ENCODE measurements at regions not wholly inside any gene's neighbourhood (a gene's known extent, or its start where the extent isn't known, plus 50 kb on each side); places are given as distances from the start of the nearest gene placed in this dataset.

GRCh38 chr16:31700200-31700529 is 172.5 kb downstream of the AHSP start:
- ATAC-seq (no peak), DNase-seq (no peak)
- intact Hi-C loops (cut with DNase I, micrococcal nuclease), result no loop called here

GRCh38 chr16:31700530-31701388 is 172.8 kb upstream of the ZNF267 start:
- DNase-seq (peak; percentile 93 to 97), ATAC-seq (peak; percentile 98)
- intact Hi-C loops (cut with DNase I, micrococcal nuclease), result no loop called here

- DNase-seq, result no peak
- no peak for ATAC-seq
- intact Hi-C loops (cut with DNase I, micrococcal nuclease), result no loop called here
These were observed 171.9 kb upstream of the ZNF267 start for GRCh38 chr16:31701734-31702133.

GRCh38 chr16:31702796-31703195 is 170.8 kb upstream of the ZNF267 start:
- no peak for DNase-seq
- intact Hi-C loops (cut with DNase I, micrococcal nuclease), result no loop called here
- no peak for ATAC-seq

GRCh38 chr16:31703526-31704128 is 170.0 kb upstream of the ZNF267 start:
- ATAC-seq (no peak), DNase-seq (no peak)
- intact Hi-C loops (cut with DNase I, micrococcal nuclease), result no loop called here

GRCh38 chr16:31704138-31704537 is 169.5 kb upstream of the ZNF267 start:
- intact Hi-C loops (cut with DNase I, micrococcal nuclease), result no loop called here
- ATAC-seq (no peak), DNase-seq (no peak)

GRCh38 chr16:31705371-31705770 is 168.2 kb upstream of the ZNF267 start:
- ATAC-seq (no peak), DNase-seq (no peak)
- intact Hi-C loops (cut with DNase I, micrococcal nuclease), result no loop called here

GRCh38 chr16:31706318-31706717 is 167.3 kb upstream of the ZNF267 start:
- ATAC-seq, result no peak
- intact Hi-C loops (cut with DNase I, micrococcal nuclease), result no loop called here

GRCh38 chr16:31706925-31707324 is 166.7 kb upstream of the ZNF267 start:
- DNase-seq (no peak), ATAC-seq (no peak)
- intact Hi-C loops (cut with DNase I, micrococcal nuclease), result no loop called here

More at GRCh38 chr16:31706318-31706717, 167.3 kb upstream of the ZNF267 start:
- no peak for DNase-seq

GRCh38 chr16:31707743-31708335 is 165.8 kb upstream of the ZNF267 start:
- ATAC-seq, result no peak
- intact Hi-C loops (cut with DNase I, micrococcal nuclease), result no loop called here

GRCh38 chr16:31708348-31708747 is 165.3 kb upstream of the ZNF267 start:
- intact Hi-C loops (cut with DNase I, micrococcal nuclease), result no loop called here
- DNase-seq (no peak), ATAC-seq (no peak)

More at GRCh38 chr16:31707743-31708335, 165.8 kb upstream of the ZNF267 start:
- no peak for DNase-seq

GRCh38 chr16:31709181-31709580 is 164.4 kb upstream of the ZNF267 start:
- ATAC-seq (no peak), DNase-seq (no peak)
- intact Hi-C loops (cut with DNase I, micrococcal nuclease), result no loop called here

GRCh38 chr16:31710134-31710533 is 163.5 kb upstream of the ZNF267 start:
- DNase-seq (no peak), ATAC-seq (no peak)
- intact Hi-C loops (cut with DNase I, micrococcal nuclease), result no loop called here

- ATAC-seq (no peak), DNase-seq (no peak)
- intact Hi-C loops (cut with DNase I, micrococcal nuclease), result no loop called here
These were observed 162.7 kb upstream of the ZNF267 start for GRCh38 chr16:31710880-31711279.

GRCh38 chr16:31711344-31711845 is 162.2 kb upstream of the ZNF267 start:
- intact Hi-C loops (cut with DNase I, micrococcal nuclease), result no loop called here
- no peak for ATAC-seq
- DNase-seq, result no peak

GRCh38 chr16:31712064-31712540 is 161.5 kb upstream of the ZNF267 start:
- ATAC-seq, result no peak
- intact Hi-C loops (cut with DNase I, micrococcal nuclease), result no loop called here
- DNase-seq, result no peak

- intact Hi-C loops (cut with DNase I, micrococcal nuclease), result no loop called here
- ATAC-seq (peak; percentile 97), DNase-seq (peak; percentile 93 to 96)
These were observed 160.3 kb upstream of the ZNF267 start for GRCh38 chr16:31713071-31713944.

GRCh38 chr16:31713945-31714902 is 159.4 kb upstream of the ZNF267 start:
- intact Hi-C loops (cut with DNase I, micrococcal nuclease), result no loop called here
- no peak for ATAC-seq
- no peak for DNase-seq
